HepG2 (cell line): ENCODE measurements at regions not wholly inside any gene's neighbourhood (a gene's known extent, or its start where the extent isn't known, plus 50 kb on each side); places are given as distances from the start of the nearest gene placed in this dataset.

Experiments used
- ATAC-seq: fragments of 200-7000 bp; cut with Tn5 transposase; 3 replicates; pipeline ENCODE4 v1.9.1; 2020; ENCODE audit warnings: mild to moderate bottlenecking, moderate library complexity
- BruUV-seq: library from RNA; stranded (reverse); fragments of 400-500 nt; replicated peaks from 2 replicates; lab custom pipeline; 2021; lab: Mats Ljungman, UMichigan
- CTCF ChIA-PET: fragments of 300-600 bp; formaldehyde crosslinking; extraction: SDS; loops from one replicate; lab custom pipeline; 2021; ENCODE audit warnings: low total read pairs, inconsistent platforms, low intra/inter-chr PET ratio; lab: Yijun Ruan, JAX
- POLR2A ChIA-PET: fragments of 350-600 bp; sonication (Branson Sonifier 250); formaldehyde crosslinking; loops from one replicate; lab custom pipeline; 2020; ENCODE audit warnings: antibody characterized with exemption, inconsistent platforms; lab: Yijun Ruan, JAX
- DNase-seq: peaks from one replicate; pipeline ENCODE4 v3.0.0-alpha.2; 2015; ENCODE audit warnings: low spot score
- FAIRE-seq: peaks from 3 replicates; lab custom pipeline; 2011; peaks lifted over from hg19 to GRCh38; lab: Jason Lieb, UNC
- H2AFZ ChIP-seq: one replicate; pipeline ENCODE4 v1.6.1; 2011; ENCODE audit warnings: low read length, inconsistent platforms
- H3K27ac ChIP-seq: fragments of 300-600 bp; 3 replicates; pipeline ENCODE4 v1.8.0; 2011; ENCODE audit warnings: mixed run types, mild to moderate bottlenecking, mixed read lengths, low read length, inconsistent platforms; ENCODE audit not compliant: insufficient read depth; ENCODE audit errors: extremely low read length
- H3K27me3 ChIP-seq, 2 experiments: fragments of 200-600 bp in 1 of 2; 2 replicates in 1 of 2; 3 replicates in 1 of 2; pipeline versions ENCODE4 v1.6.0 to v1.8.0; 2011; ENCODE audit warnings: low read length in 2 of 2, mild to moderate bottlenecking in 2 of 2, moderate library complexity in 2 of 2, inconsistent platforms in 1 of 2; ENCODE audit not compliant: insufficient read depth in 2 of 2, control insufficient read depth in 1 of 2
- H3K36me3 ChIP-seq, 2 experiments: fragments of 200-600 bp in 1 of 2; replicated peaks in 1 of 2; 2 replicates in 1 of 2; 3 replicates in 1 of 2; pipeline versions ENCODE4 v1.5.1 to v1.8.0; 2011; ENCODE audit warnings: low read length in 2 of 2, inconsistent platforms in 1 of 2; ENCODE audit not compliant: insufficient read depth in 2 of 2, control insufficient read depth in 1 of 2
- H3K4me1 ChIP-seq: 2 replicates; pipeline ENCODE4 v1.5.1; 2012; ENCODE audit warnings: low read length, inconsistent platforms; ENCODE audit not compliant: insufficient read depth
- H3K4me2 ChIP-seq: 2 replicates; pipeline ENCODE4 v1.6.0; 2011; ENCODE audit warnings: low read depth, low read length, inconsistent platforms
- H3K4me3 ChIP-seq, 3 experiments: fragments of 200-600 bp in 1 of 3; sonication (generic), shearing (Covaris generic) in 1 of 3; replicated peaks in 1 of 3; 2 replicates each; pipeline ENCODE4 v1.5.1; 2011 to 2016; ENCODE audit warnings: low read length in 3 of 3, inconsistent platforms in 2 of 3, low read depth in 2 of 3, mild to moderate bottlenecking in 2 of 3, control low read depth in 1 of 3, mixed read lengths in 1 of 3; ENCODE audit not compliant: insufficient read depth in 1 of 3
- H3K79me2 ChIP-seq: one replicate; pipeline ENCODE4 v1.6.1; 2011; ENCODE audit warnings: low read length, inconsistent platforms; ENCODE audit not compliant: insufficient read depth
- H3K9ac ChIP-seq: 2 replicates; pipeline ENCODE4 v1.6.0; 2011; ENCODE audit warnings: mild to moderate bottlenecking, low read depth, low read length, inconsistent platforms; ENCODE audit not compliant: insufficient read depth
- H3K9me3 ChIP-seq: 2 replicates; pipeline ENCODE4 v1.5.1; 2012; ENCODE audit warnings: mild to moderate bottlenecking, low read length
- H4K20me1 ChIP-seq: 2 replicates; pipeline ENCODE4 v1.6.0; 2011; ENCODE audit warnings: inconsistent platforms, mild to moderate bottlenecking, low read length, moderate library complexity; ENCODE audit not compliant: insufficient read depth
- ATAD3A ChIP-seq: sonication (generic); formaldehyde crosslinking; IDR thresholded peaks from 2 replicates; pipeline ENCODE4 v1.4.0; 2020; ENCODE audit warnings: missing genetic modification reagents
- ELF1 ChIP-seq: sonication (generic); formaldehyde crosslinking; IDR thresholded peaks from 2 replicates; pipeline ENCODE4 v1.4.0; 2020; ENCODE audit warnings: missing genetic modification reagents
- ELF3 ChIP-seq: IDR thresholded peaks from 2 replicates; pipeline ENCODE4 v1.6.1; 2016; ENCODE audit warnings: missing genetic modification reagents, missing compliant biosample characterization
- EZH2 ChIP-seq: conservative IDR thresholded peaks from 2 replicates; pipeline ENCODE4 v1.6.1; 2012; ENCODE audit warnings: mild to moderate bottlenecking, low read depth, low read length, moderate library complexity
- FOXP4 ChIP-seq: sonication (generic); formaldehyde crosslinking; IDR thresholded peaks from 2 replicates; pipeline ENCODE4 v1.4.0; 2020; ENCODE audit warnings: missing genetic modification reagents
- GMEB2 ChIP-seq: IDR thresholded peaks from 2 replicates; pipeline ENCODE4 v1.6.1; 2016; ENCODE audit warnings: missing biosample characterization, missing genetic modification reagents, low read depth
- MATR3 ChIP-seq: sonication (generic); formaldehyde crosslinking; IDR thresholded peaks from 2 replicates; pipeline ENCODE4 v1.4.0; 2020; ENCODE audit warnings: missing genetic modification reagents
- MEIS1 ChIP-seq: sonication (generic); formaldehyde crosslinking; IDR thresholded peaks from 2 replicates; pipeline ENCODE4 v1.9.0; 2021; ENCODE audit warnings: mild to moderate bottlenecking, missing genetic modification reagents, moderate library complexity, borderline replicate concordance
- RAD51 ChIP-seq: fragments of 450-650 bp; IDR thresholded peaks from 2 replicates; pipeline ENCODE4 v1.6.1; 2016; ENCODE audit warnings: borderline replicate concordance
- THAP7 ChIP-seq: sonication (generic); formaldehyde crosslinking; IDR thresholded peaks from 2 replicates; pipeline ENCODE4 v1.8.1; 2023; ENCODE audit warnings: mild to moderate bottlenecking, missing genetic modification reagents
- ZFP90 ChIP-seq: sonication (generic); formaldehyde crosslinking; IDR thresholded peaks from 2 replicates; pipeline ENCODE4 v1.8.0; 2022; ENCODE audit warnings: missing genetic modification reagents, mild to moderate bottlenecking, inconsistent platforms, borderline replicate concordance
- ZFX ChIP-seq: sonication (generic); formaldehyde crosslinking; IDR thresholded peaks from 2 replicates; pipeline ENCODE4 v1.4.0; 2020; ENCODE audit warnings: mild to moderate bottlenecking, low read depth, missing genetic modification reagents, moderate library complexity
- ZNF274 ChIP-seq: sonication (generic); formaldehyde crosslinking; IDR thresholded peaks from 2 replicates; pipeline ENCODE4 v1.5.1; 2020; ENCODE audit warnings: mild to moderate bottlenecking, missing genetic modification reagents
- ZNF781 ChIP-seq: sonication (generic); formaldehyde crosslinking; IDR thresholded peaks from 2 replicates; pipeline ENCODE4 v1.5.1; 2020; ENCODE audit warnings: borderline replicate concordance, mild to moderate bottlenecking, missing genetic modification reagents; ENCODE audit errors: not compliant biosample characterization
- WGBS: methylation state at CpG from one replicate; pipeline ENCODE4 v1.1.6; 2017; ENCODE audit warnings: low lambda C conversion rate; 5-methylcytosine and 5-hydroxymethylcytosine counted together
- in situ Hi-C: cut with HindIII; loops from 2 replicates; pipeline ENCODE4 v1.10.0; 2017; ENCODE audit warnings: low pct_unique_long_range_greater_than_20kb; ENCODE audit not compliant: extremely low pct_ligation_motif_present
- intact Hi-C: fragments of 100-400 bp; cut with micrococcal nuclease; formaldehyde crosslinking; loops from one replicate; pipeline ENCODE4 v1.10.0; 2022; ENCODE audit not compliant: unreplicated experiment

DNA sequence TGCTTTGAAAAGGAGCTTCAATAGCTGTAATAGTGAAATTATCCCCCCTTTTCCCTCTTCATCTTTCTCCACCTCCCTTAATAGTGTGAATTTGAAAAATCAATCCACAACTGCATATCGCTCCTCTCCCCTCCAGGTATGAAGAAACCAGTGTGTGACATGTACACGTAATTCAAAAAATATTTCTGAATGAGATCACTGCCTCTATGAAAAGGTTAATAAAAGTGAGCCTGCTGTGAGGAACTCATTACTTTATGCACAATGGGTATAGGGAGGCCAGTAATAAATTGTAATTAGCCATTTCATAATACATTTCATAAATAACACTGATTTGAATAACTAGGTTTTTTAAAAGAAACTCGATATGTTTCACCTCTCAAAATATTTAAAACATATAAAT, 209.0 kb upstream of the KYNU start:
- ChIA-PET POLR2A (no interaction called here), CTCF (no interaction called here)
- in situ Hi-C loops (no loop called here), intact Hi-C loops (no loop called here)
- no peak overlapping the region for H3K9ac ChIP-seq
- no peaks in the 10 kb centered on the region for H3K9me3 ChIP-seq
- under 1% methylated on average over 3 of the region's 3 CpGs for WGBS
- no TSS peak for BruUV-seq
- H3K27ac ChIP-seq, result no peak overlapping the region
- no peak for TF ChIP-seq ATAD3A
- TF ChIP-seq EZH2, result no peak
- TF ChIP-seq ZFP90 (CRISPR knock-in tag), result no peak
- no peaks in the 10 kb centered on the region for H4K20me1 ChIP-seq
- H3K36me3 ChIP-seq, result no peaks in the 10 kb centered on the region
- DNase-seq (no peak), FAIRE-seq (no peak), ATAC-seq (no peak)
- no peak overlapping the region for H3K4me3 ChIP-seq
- no peaks in the 10 kb centered on the region for H3K4me1 ChIP-seq
- H2AFZ ChIP-seq, result no peak overlapping the region
- no peaks in the 10 kb centered on the region for H3K27me3 ChIP-seq
- no peaks in the 10 kb centered on the region for H3K79me2 ChIP-seq
- H3K4me2 ChIP-seq, result no peak overlapping the region

- FAIRE-seq (no peak), ATAC-seq (no peak), DNase-seq (no peak)
- no peak overlapping the region for H3K27ac ChIP-seq
- in situ Hi-C loops, result no loop called here
- no peak overlapping the region for H3K9ac ChIP-seq
- intact Hi-C loops, result no loop called here
- CTCF ChIA-PET, result no interaction called here
- H3K4me3 ChIP-seq, result no peak overlapping the region
- H3K36me3 ChIP-seq, result no peaks in the 10 kb centered on the region
- WGBS, result 1% methylated on average over 3 of the region's 3 CpGs
- H3K27me3 ChIP-seq, result no peaks in the 10 kb centered on the region
- no peaks in the 10 kb centered on the region for H3K79me2 ChIP-seq
- BruUV-seq, result no TSS peak
- no peak overlapping the region for H3K4me2 ChIP-seq
- H4K20me1 ChIP-seq, result no peaks in the 10 kb centered on the region
- POLR2A ChIA-PET, result no interaction called here
- no peaks in the 10 kb centered on the region for H3K4me1 ChIP-seq
- TF ChIP-seq ZNF274 (CRISPR knock-in tag) (no peak), ELF3 (CRISPR knock-in tag) (no peak), FOXP4 (CRISPR knock-in tag) (no peak), ZFX (no peak), ZNF781 (CRISPR knock-in tag) (no peak), MEIS1 (CRISPR knock-in tag) (no peak), GMEB2 (CRISPR knock-in tag) (no peak), THAP7 (no peak), RAD51 (no peak), MATR3 (no peak), ELF1 (no peak)
- no peaks in the 10 kb centered on the region for H3K9me3 ChIP-seq
- no peak overlapping the region for H2AFZ ChIP-seq
Observed at GRCh38 chr2:142665241-142665640, 212.2 kb upstream of the KYNU start.
